BJ (cell line): ENCODE measurements at regions not wholly inside any gene's neighbourhood (a gene's known extent, or its start where the extent isn't known, plus 50 kb on each side); places are given as distances from the start of the nearest gene placed in this dataset.

Experiments
- CTCF ChIA-PET: fragments of 350-600 bp; formaldehyde crosslinking; extraction: SDS; loops from one replicate; lab custom pipeline; 2021; ENCODE audit warnings: antibody characterized with exemption, inconsistent platforms; lab: Yijun Ruan, JAX
- POLR2A ChIA-PET: fragments of 300-600 bp; sonication (Branson Sonifier 250); formaldehyde crosslinking; extraction: SDS; loops from one replicate; lab custom pipeline; 2021; ENCODE audit warnings: antibody characterized with exemption; lab: Charles Lee
- DNase-seq: peaks from one replicate; pipeline ENCODE4 v3.0.0-alpha.2; 2011; ENCODE audit warnings: low read depth
- H3K27me3 ChIP-seq: 2 replicates; pipeline ENCODE4 v1.6.0; 2011; ENCODE audit warnings: low read length; ENCODE audit not compliant: control insufficient read depth, insufficient read depth
- H3K36me3 ChIP-seq: 2 replicates; pipeline ENCODE4 v1.5.1; 2011; ENCODE audit warnings: low read length; ENCODE audit not compliant: control insufficient read depth, insufficient read depth
- H3K4me3 ChIP-seq: 2 replicates; pipeline ENCODE4 v1.5.1; 2011; ENCODE audit warnings: low read depth, mild to moderate bottlenecking, control low read depth, low read length
- TF ChIP-seq, protein P1 (sequence below): IDR thresholded peaks from 2 replicates; pipeline ENCODE4 v1.5.1; 2011; ENCODE audit warnings: low read depth, mild to moderate bottlenecking, control low read depth, inconsistent platforms, low read length, moderate library complexity; ENCODE audit not compliant: insufficient read depth

DNA sequence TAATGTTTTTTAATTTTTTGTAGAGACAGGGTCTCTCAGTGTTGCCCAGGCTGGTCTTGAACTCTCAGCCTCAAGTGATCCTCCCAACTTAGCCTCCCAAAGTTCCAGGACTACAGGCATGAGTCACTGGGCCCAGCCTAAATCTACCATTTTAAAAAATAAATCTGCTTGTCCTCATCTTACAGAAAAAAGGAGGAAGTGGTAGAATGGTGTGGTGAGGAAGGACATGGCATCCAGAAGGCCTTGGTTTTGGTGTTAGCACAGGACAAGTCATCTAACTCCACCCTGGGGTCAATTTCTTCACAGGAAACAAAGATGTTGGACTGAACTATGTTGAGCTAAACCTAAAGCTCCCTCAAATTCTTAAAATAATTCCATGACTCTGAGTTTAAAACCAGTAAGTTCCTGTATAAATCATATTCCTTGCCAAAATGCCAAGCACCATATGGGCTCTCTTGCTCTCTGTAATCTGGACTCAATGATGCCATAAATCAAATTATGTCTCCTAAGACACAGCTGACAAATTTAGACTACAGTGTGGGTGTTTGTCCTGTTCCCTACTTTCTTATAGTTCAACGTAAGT is 253.9 kb upstream of the NOCT start:
- Histone ChIP-seq H3K4me3 (no peak overlapping the region), H3K36me3 (no peaks in the 10 kb centered on the region), H3K27me3 (no peaks in the 10 kb centered on the region)
- ChIA-PET POLR2A (interaction anchor here (0.7 kb wide), 1 partner anchor 13 kb away, joined by 3 read pairs; no protein-coding TSS in a partner anchor), CTCF (interaction anchor here (1.3 kb wide), 1 partner anchor 12 kb away, joined by 3 read pairs; no protein-coding TSS in a partner anchor)
- TF ChIP-seq, protein P1, sequence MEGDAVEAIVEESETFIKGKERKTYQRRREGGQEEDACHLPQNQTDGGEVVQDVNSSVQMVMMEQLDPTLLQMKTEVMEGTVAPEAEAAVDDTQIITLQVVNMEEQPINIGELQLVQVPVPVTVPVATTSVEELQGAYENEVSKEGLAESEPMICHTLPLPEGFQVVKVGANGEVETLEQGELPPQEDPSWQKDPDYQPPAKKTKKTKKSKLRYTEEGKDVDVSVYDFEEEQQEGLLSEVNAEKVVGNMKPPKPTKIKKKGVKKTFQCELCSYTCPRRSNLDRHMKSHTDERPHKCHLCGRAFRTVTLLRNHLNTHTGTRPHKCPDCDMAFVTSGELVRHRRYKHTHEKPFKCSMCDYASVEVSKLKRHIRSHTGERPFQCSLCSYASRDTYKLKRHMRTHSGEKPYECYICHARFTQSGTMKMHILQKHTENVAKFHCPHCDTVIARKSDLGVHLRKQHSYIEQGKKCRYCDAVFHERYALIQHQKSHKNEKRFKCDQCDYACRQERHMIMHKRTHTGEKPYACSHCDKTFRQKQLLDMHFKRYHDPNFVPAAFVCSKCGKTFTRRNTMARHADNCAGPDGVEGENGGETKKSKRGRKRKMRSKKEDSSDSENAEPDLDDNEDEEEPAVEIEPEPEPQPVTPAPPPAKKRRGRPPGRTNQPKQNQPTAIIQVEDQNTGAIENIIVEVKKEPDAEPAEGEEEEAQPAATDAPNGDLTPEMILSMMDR: no peak
- DNase-seq: no peak

DNA sequence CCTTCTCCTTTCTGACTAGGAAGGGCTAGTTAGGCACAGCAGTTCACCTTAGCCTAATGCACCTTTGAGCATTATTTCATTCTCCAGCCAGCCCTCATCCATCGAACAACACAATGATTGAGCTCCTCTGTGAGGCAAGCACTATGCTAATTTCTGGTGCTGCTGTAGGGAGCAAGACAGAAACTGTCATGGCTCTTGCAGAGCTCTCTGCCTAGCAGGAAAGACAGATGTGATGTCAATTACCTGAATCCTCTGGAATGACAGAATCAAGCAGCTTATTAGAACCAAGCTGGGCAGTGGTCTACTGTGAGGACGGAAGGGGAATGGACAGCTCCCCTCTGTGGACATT is 256.1 kb upstream of the NOCT start:
- no peak for DNase-seq
- POLR2A ChIA-PET: no interaction called here
- CTCF ChIA-PET: no interaction called here
- no peaks in the 10 kb centered on the region for H3K27me3 ChIP-seq
- no peak overlapping the region for H3K4me3 ChIP-seq
- TF ChIP-seq, protein P1: no peak
- no peaks in the 10 kb centered on the region for H3K36me3 ChIP-seq

DNA sequence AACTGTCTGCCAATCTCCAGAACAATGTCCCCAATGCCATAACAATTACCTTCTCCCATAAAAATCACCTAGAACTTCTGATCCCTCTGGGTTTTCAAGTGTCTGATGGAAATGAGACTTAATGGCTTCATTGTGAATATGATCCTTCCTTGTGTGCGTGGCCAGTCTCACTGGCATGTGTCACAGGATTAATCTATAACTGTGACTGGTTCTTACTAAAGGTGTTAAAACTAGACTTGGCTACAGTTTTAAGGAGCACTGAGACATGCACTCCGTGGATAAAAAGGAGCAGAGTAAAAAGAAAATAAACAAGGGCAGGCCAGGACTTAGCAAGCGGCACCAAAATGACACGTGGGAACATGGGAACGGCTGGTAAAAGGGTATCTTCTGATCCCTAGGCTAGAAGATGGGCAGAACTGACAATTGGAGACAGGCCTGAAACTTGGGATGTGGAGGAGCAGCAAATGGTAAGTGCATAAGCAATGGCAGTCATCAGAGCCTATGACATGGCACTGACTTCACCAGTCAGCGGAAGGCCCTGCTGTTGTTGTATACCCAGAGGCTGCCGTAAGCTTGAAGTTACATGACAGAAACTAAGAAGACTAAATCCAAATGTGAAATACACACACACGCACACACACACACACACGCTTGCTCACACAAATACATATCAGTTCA is 256.6 kb upstream of the NOCT start:
- TF ChIP-seq, protein P1: no peak
- Histone ChIP-seq H3K36me3 (no peaks in the 10 kb centered on the region), H3K4me3 (no peak overlapping the region), H3K27me3 (no peaks in the 10 kb centered on the region)
- ChIA-PET POLR2A (no interaction called here), CTCF (no interaction called here)
- no peak for DNase-seq

DNA sequence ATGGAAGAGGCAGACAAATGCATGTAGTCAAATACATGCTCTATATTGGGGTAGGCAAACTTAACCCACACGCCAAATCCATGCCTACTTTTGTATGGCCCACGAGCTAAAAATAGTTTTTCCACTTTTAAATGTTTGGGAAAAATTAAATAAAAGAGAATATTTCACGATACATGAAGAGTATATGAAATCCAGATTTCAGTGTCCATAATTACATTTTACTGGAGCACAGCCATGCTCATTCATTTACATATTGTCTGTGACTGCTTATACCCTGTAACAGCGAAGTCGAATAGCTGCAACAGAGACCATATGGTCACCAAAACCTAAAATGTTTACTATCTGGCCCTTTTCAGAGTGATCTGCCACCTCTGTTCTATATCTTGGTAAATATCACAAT is 257.4 kb upstream of the NOCT start:
- no peak for DNase-seq
- no peaks in the 10 kb centered on the region for H3K36me3 ChIP-seq
- ChIA-PET POLR2A (no interaction called here), CTCF (no interaction called here)
- H3K27me3 ChIP-seq: no peaks in the 10 kb centered on the region
- TF ChIP-seq, protein P1: no peak
- no peak overlapping the region for H3K4me3 ChIP-seq

DNA sequence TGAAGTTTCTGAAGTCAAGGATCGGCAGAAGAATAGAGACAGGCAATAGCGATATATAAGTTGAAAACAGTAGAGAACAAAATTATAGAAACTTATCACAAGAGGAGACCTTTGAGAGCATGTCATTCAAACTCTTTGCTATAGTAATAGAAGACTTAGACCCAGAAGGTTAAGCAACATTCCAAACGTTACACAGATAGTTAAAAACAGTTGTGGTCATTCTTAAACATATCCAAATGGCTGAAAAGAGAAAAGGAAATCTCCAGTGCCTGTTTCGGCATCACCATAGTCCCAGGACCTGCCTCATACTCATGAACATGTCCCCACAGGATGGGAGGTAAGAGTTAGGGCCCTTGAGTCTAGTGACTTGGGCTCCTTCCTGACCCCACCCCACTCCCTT is 258.1 kb upstream of the NOCT start:
- CTCF ChIA-PET: no interaction called here
- Histone ChIP-seq H3K36me3 (no peaks in the 10 kb centered on the region), H3K4me3 (no peak overlapping the region), H3K27me3 (no peaks in the 10 kb centered on the region)
- no peak for DNase-seq
- POLR2A ChIA-PET: no interaction called here
- TF ChIP-seq, protein P1: no peak
